Kidney (tissue), 13 donors: ENCODE measurements at regions not wholly inside any gene's neighbourhood (a gene's known extent, or its start where the extent isn't known, plus 50 kb on each side); places are given as distances from the start of the nearest gene placed in this dataset.

Experiments
- DNase-seq, 5 donors: peaks; one replicate each; pipeline ENCODE4 v3.0.0-alpha.2; 2013 to 2020
- FAIRE-seq: peaks from 2 replicates; lab custom pipeline; 2012; peaks lifted over from hg19 to GRCh38; lab: Jason Lieb, UNC
- H3K27ac ChIP-seq, 2 donors: one replicate each; pipeline ENCODE4 v1.7.0; 2013; ENCODE audit warnings: low read depth in 2 of 2, low read length in 2 of 2, inconsistent platforms in 1 of 2
- H3K27me3 ChIP-seq: one replicate; pipeline ENCODE4 v1.7.1; 2013; ENCODE audit warnings: low read length, inconsistent platforms; ENCODE audit not compliant: control insufficient read depth, insufficient read depth
- H3K36me3 ChIP-seq, 3 donors: one replicate each; pipeline versions ENCODE4 v1.7.0 to v1.7.1; 2013; ENCODE audit warnings: low read length in 3 of 3, control low read depth in 1 of 3, inconsistent platforms in 1 of 3; ENCODE audit not compliant: insufficient read depth in 3 of 3, control insufficient read depth in 2 of 3
- H3K4me1 ChIP-seq, 3 donors: one replicate each; pipeline versions ENCODE4 v1.7.0 to v1.7.1; 2013; ENCODE audit warnings: low read length in 3 of 3, inconsistent platforms in 1 of 3, low read depth in 1 of 3; ENCODE audit not compliant: control insufficient read depth in 2 of 3, insufficient read depth in 2 of 3
- H3K4me3 ChIP-seq, 3 donors: one replicate each; pipeline versions ENCODE4 v1.7.0 to v1.8.1; 2013; ENCODE audit warnings: low read length in 3 of 3, control low read depth in 1 of 3, inconsistent platforms in 1 of 3
- H3K9ac ChIP-seq, 3 donors: one replicate each; pipeline versions ENCODE4 v1.7.0 to v1.7.1; 2013; ENCODE audit warnings: low read length in 3 of 3, control low read depth in 1 of 3, inconsistent platforms in 1 of 3
- H3K9me3 ChIP-seq, 3 donors: one replicate each; pipeline versions ENCODE4 v1.7.0 to v1.7.1; 2013; ENCODE audit warnings: low read length in 3 of 3, control low read depth in 1 of 3, inconsistent platforms in 1 of 3; ENCODE audit not compliant: control insufficient read depth in 2 of 3, insufficient read depth in 1 of 3
- CTCF ChIP-seq: IDR thresholded peaks from 3 replicates; pipeline ENCODE4 v1.5.1; 2012; ENCODE audit warnings: mild to moderate bottlenecking, moderate library complexity, borderline replicate concordance; ENCODE audit not compliant: insufficient read depth; ENCODE audit errors: extremely low read depth
- intact Hi-C: fragments of 100-400 bp; cut with DNase I; formaldehyde crosslinking; loops from one replicate; pipeline ENCODE4 v1.11.1; 2022
- donor health status: control.
- donor health status: control.
- donor health status: control.
- donor health status: control.
- donor health status: control.
- donor health status: DM: yes; HTN: yes; CAD: no.
- donor health status: Normal renal cell carcinoma (clear cell type).

DNA sequence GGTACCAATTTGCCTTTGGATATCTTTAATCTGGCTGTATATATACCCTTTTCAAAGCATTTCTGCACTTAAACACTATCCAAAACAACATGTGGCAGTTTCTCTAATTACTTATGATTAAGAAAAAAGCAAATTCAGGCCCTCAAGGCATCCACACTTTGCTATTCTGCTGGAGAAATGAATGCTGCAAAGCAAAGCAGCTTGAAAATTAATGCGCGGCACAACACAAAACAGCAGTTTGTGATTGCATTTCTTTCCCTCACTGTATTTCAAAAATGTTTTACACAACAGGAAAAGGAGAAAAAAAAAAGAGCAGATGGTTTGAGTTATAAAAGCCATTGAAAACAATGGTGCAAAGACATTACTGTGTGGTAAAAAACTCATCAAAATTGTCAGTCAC lies 738.4 kb upstream of the RAG2 start:
- intact Hi-C loops: no loop called here
- DNase-seq: no peak
- Histone ChIP-seq H3K36me3 (no peaks in the 10 kb centered on the region), H3K27ac (no peak overlapping the region), H3K9me3 (peaks cover 0 to 2% (median 0%) of the 10 kb centered on the region in 3 donors), H3K4me3 (no peak overlapping the region), H3K9ac (no peak overlapping the region), H3K27me3 (no peaks in the 10 kb centered on the region), H3K4me1 (no peaks in the 10 kb centered on the region)
- FAIRE-seq: no peak
- no peak for TF ChIP-seq CTCF

- no peaks in the 10 kb centered on the region for H3K36me3 ChIP-seq
Measured at GRCh38 chr11:37333345-37333744, 735.3 kb upstream of the RAG2 start.

DNA sequence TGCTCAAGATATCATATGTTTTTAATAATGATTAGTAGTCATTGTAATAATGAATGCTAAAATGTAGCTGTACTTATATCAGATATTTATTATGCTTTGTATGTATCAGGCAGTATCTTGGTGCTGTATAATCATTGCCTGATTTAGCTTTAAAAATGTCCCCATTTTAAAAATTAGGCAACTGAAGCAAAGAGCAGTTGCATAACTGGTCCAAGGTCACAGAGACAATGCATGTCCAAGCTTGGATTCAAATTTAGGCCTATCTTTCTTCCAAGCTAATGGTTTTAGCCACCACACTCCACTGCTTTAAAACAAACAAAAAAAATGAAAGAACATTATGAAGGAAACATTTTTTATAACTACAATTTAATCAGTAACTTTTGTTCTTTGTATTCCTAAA lies 725.8 kb upstream of the RAG2 start:
- Histone ChIP-seq H3K9me3 (no peaks in the 10 kb centered on the region), H3K27me3 (no peaks in the 10 kb centered on the region), H3K9ac (no peak overlapping the region), H3K27ac (no peak overlapping the region), H3K36me3 (no peaks in the 10 kb centered on the region), H3K4me3 (no peak overlapping the region), H3K4me1 (no peaks in the 10 kb centered on the region)
- FAIRE-seq (no peak), DNase-seq (no peak)
- TF ChIP-seq CTCF: no peak
- intact Hi-C loops: no loop called here

More at GRCh38 chr11:37333345-37333744, 735.3 kb upstream of the RAG2 start:
- intact Hi-C loops: no loop called here
- Histone ChIP-seq H3K27ac (no peak overlapping the region), H3K9ac (no peak overlapping the region), H3K27me3 (no peaks in the 10 kb centered on the region), H3K9me3 (peaks cover 0 to 2% (median 0%) of the 10 kb centered on the region in 3 donors), H3K4me3 (no peak overlapping the region), H3K4me1 (no peaks in the 10 kb centered on the region)
- DNase-seq (no peak), FAIRE-seq (no peak)
- TF ChIP-seq CTCF: no peak
